Activated CD8-positive, alpha-beta memory T cell treated with anti-CD3 and anti-CD28 coated beads, Interleukin-2, amount 50 U/mL, for 1 hour (primary cell): ENCODE measurements at regions not wholly inside any gene's neighbourhood (a gene's known extent, or its start where the extent isn't known, plus 50 kb on each side); places are given as distances from the start of the nearest gene placed in this dataset.

Source experiments
- DNase-seq: peaks from one replicate; pipeline ENCODE4 v3.0.0-alpha.2; 2020; ENCODE audit errors: extremely low read depth

DNA sequence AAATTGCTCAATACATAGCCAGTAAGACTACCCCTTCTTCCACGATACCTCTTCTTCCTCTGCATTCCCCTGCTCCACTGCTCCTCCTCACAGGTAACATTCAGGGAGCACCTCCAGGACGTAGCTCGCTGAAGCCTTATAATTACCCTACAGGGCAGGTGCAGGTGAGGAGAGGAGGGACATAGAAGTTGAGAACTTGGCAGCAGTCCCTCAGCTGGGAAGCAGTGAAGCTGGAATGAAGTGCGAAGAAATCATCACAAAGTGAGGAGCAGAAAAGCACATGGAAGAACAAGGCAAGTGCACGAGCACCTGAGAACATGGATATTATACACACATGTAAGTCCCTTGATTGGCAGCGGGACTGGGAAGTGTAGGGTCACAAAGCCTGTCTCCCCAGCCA is 118.2 kb downstream of the HSD17B3 start:
- DNase-seq: no peak

DNA sequence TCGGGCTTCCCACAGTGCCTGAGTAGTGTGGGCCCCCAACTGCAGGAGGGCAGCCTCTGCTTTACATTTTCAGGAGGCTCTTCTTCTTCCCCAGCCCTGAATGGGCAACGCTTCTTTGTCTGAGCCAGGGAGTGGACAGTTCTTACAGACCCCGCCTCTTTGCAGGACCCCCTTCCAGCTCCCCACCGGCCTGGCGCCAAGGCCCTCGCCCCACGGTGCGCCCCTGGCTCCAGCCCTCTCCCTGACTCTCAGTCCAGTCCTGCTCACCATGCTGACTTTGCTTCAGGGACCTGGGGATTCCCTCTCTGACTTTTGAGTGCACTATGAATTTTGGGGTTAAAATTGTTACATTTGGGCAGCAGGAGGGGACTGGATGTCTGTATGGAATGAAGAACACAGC is 123.8 kb downstream of the HSD17B3 start:
- DNase-seq: no peak

DNA sequence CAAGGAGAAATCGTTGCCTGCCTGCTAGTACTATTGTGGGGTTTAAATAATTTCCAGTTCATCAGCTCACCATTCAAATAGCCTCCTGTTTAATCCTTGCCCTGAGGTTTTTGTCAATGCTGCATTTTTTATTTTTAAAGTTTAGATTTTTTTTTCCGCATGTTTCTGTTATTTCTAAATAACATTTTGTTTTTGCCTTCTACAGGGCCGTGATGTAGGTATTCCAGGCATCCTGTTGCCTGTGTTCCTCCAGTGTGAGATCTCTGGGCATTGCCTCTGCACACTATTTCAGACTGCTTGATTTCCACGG is 124.3 kb downstream of the HSD17B3 start:
- no peak for DNase-seq

DNA sequence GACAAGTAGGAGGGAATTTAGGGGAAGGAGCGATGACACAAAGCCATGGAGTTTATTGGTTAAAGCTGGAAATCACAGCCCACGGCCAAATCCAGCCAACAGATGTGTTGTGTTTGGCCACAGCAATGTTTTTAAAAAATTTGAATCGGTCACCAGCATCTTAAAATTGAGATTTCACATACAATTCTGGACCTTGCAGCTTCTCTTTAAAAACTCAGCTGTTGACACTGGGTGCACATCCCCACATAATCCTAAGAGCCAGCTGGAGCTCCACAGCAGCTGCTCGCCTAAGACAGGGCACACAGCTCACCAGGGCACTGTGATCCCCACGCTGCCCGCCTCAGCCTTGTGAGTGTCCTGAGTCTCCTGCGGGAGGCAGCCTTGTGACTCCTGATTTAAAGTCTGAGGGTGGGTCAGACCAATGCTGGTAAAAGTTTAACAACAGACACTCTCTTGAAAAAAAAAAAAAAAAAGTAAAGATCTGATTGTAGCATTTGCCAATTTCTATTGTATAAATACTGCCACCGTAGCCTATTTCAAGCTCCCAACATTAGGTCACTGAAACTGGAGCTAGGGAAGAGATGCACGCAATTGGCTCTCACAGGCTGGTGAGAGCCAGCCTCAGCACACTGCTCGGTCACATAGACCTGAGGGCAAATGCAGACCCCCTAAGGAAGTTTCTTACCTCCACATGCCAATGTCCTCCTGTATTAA is 124.8 kb downstream of the HSD17B3 start:
- no peak for DNase-seq

DNA sequence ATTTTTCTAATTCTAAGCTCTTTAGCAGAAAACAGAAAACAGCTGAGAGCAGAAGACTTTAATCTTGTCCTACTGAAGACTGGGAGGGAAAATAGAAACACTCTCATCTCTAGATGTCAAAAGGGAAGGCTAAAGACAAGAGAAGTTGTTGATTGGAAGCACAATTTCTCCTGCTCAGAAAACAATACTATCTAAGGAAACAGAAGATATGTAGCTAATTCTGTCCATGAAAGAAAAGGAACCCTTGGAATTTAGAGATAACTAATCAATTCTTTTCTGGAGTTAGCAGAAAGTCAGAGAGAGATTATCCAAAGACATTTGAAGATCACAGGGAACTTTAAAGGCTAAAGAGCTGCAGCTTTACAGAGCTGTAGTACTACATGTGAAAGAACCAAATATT is 126.2 kb downstream of the HSD17B3 start:
- DNase-seq: no peak

DNA sequence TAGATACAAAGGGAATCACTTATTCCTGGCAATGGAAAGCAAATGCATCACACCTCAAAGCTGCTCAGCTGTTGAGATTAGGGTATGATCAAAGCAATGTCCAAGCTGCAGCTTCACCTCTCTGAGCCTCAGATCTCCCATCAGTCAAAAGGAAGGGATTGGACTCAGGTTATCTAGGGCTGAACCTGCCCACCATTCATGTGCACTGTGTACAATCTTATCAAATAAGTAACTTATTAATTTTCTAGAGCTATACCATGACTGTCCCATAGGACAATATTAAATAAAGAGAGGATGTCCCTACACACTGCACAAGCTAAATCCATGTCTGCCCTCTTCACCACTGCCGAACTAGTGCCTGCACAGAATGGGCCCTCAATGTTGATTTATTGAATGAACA is 127.0 kb downstream of the HSD17B3 start:
- DNase-seq: no peak

DNA sequence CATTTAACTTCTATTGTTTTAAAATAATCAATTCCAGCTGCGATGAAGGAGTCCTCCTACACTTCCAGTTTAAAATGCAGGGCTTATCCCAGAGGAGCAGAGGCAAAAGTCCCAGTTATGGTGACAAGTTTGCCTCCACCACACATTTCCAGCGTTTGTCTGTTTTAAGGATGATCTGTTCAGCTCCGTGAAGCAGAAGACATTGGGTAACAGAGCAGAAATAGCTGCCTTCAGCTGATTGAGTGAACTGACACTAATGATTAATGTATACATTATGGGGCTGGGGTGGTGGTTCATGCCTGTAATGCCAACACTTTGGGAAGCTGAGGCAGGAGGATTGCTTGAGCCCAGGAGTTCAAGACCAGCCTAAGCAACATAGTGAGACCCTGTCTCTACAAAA is 127.6 kb downstream of the HSD17B3 start:
- DNase-seq: no peak

DNA sequence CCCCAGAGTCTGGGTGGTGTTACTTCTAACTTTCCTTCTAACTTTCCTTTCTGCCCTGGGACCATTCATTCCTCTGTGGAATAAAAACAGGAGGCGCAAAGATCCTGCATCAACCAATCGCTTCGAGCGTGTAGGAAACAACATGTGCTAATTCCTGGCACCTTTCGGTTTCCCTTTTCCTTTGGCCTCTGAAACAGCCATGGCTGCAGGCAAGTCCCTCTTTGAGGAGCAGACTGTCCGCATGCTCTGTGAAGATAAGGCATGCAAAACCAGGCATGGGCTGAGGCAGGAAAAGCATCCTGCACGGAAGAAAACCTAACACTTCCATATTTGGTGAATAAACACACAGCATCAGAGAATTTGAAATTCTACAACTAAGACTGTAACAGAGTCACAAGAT is 128.3 kb downstream of the HSD17B3 start:
- DNase-seq: no peak

DNA sequence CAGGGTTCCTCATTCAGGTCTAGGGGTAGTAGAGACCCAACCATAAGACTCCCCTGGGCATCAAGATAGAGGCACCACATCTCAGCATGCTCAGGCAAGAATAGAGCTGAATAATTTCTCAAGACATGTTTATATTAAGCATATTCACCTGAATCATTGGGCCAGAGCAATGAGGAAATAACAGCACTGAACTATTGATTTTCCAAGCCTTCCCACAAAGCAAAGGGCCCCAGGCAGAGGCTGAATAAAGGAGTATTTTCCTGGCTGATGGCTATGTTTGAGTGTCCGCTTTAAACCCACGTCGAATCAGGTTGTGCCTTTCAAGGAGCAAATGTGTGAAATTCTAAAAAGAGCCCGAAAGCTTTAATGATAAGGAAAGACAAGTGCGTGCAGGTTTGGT is 129.2 kb downstream of the HSD17B3 start:
- no peak for DNase-seq

DNA sequence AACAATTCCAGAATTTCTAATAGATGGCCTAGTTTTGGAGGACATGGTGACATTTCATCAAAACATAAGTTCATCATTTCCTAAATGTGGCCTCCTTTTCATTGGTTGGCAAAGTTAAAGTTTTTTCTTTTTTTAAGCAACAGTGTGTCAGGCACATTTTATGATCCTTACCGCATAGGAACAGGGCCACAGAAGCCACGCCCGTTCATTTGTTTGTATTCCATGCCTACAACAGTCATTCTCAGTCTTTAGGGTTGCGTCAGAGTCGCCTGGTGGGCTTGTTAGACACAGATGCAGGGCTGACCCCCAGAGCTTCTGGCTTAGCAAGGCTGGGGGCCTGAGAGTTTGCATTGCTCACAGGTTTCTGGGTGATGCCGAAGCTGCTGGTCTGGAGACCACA is 130.2 kb downstream of the HSD17B3 start:
- DNase-seq: no peak

DNA sequence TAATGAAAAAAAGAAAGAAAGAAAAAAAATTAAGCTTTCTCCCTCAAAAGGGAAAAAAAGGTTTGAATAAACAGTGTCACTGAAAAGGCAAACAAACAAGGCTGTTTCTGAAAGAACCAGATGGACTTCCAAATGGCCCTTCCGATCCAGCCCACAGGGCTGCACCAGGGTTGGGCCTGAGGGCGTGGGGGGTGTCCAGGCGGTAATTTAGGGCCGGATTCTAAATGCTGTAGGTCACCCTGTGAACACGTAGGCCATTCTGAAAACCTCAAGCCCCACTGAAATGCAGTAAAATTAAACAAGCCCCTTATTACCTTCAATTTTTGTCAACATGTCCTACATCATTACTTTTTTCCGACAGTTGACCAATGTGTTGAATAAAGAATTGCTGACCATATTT is 132.1 kb downstream of the HSD17B3 start:
- no peak for DNase-seq

DNA sequence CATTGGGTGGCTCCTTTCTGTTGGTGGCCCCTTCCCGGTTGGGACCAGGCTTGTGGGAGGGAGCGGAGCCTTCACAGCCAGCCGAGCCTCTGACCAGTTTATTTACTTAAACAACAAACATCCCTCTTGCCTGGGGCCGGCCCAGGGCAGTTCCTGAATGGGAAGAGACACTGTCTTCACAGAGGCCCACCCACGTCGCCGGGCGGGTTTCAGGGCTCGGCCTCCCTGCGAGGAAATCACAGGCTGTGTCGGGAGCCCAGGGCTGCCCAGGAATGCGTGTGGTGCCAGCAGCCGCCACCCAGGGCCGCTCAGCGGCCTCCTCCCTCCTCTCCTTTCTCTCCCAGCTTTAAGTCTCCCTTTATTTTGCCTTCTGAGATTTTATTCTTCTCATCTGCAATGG is 132.5 kb downstream of the HSD17B3 start:
- no peak for DNase-seq

DNA sequence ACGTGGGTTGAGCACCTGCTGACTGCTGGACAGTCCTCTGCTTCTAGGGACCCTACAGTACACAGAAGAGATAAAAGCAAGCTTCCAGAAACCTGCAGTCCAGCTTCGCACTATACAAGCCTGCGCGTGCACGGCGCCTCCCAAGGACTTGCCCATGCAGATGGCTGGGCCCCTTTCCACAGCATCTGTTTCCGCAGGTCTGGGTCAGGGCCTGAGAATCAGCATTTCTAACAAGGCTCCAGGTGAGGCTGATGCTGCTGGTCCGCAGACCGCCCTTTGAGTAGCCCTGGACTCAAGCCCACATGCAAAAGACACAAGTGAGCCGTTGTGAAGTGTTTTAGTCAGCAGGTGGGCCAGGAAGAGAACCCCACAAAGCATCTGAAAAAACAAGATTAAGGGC is 133.1 kb downstream of the HSD17B3 start:
- DNase-seq: no peak

DNA sequence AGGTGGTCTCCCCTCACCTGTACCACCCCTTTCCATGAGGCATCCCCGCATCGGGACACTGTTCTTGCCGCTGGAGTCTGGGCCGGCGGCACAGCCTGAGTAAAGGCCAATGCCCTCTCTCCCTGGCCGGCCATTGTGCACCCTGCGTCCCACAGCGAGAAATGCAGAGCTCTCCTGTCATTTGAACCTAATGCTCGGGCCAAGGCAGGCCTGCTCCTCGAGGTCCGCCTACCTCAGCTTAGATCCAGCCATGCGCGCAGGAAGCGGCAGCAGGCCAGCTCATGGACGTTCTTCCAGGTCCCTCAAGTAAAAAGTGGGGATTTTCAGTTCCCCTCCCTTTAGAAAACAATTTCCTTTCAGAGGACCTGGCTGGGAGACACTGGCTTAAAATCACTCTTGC is 135.0 kb downstream of the HSD17B3 start:
- no peak for DNase-seq

DNA sequence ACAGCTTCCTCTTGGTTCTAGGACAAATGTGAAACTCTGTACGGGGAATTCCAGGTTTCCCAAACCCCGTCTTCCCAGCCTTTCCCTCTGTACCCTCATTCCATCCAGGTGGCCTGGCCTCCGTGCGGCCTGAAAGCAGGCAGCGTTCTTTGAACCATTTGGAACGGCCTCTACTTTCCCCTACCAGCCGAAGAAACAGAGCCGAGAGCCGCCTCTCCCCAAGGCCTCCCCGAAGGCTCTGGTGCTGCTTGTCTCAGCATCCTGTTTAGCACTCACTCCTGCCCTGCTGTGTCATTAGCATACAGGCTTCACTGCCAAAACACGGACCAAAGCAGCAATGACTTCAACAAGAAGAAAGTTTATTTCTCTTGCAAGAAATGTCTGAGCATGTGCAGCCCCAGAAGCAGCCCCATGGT is 137.7 kb downstream of the HSD17B3 start:
- no peak for DNase-seq

DNA sequence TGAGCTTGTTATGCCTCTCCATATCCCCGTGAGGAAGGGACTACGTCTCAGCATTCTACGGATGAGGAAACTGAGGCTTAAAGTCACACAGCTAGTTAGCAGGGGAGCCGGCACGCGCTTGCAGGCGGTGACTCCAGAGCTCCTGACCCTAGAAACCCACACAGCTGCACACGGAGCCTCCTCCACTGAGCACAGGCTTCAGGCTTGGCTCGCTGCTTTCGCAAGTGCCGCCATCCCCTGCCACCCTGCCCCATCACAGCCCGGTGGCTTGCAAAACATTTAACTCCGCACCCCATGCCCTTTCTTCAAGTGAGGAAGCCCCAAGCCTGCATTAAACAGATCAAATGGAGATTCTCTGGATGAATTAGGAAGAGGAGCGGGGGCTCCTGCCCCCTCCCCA is 138.3 kb downstream of the HSD17B3 start:
- DNase-seq: no peak

DNA sequence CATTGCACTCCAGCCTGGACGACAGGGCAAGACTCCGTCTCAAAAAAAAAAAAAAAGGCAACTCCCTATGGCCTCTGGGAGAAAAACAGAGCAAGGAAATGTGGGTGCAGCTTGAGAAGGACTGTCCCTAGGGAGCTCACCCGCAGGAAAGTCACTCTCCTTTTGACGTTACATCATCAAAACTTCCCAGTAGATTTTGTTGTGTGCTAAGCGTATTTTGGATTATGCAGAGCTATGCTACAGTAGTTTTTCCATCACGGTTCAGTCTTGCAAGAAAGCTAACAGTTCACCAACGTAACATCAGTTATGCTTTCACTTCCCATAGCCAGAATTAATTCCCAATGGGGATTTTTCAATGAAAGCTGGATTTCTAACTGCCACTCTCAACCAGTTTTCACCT is 138.8 kb downstream of the HSD17B3 start:
- no peak for DNase-seq

DNA sequence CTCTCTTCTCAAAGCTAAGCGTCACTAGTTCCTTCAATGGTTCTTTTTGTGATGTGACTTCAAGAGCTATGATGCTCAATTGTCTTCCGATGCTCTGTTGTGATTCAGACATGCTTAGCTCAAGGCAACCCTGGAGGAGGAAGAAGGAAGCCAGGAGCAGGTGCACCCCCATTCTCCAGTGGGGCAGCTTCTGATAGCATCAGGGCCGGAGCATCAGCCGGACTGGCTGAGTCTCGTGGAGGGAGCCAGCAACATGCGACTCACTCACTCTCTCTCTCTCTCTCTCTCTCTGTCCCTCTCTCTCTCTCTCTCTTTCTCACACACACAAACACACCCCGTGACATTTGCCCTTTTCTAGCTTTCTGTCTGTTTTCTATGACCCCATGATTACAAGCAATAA is 140.2 kb downstream of the HSD17B3 start:
- DNase-seq: no peak

DNA sequence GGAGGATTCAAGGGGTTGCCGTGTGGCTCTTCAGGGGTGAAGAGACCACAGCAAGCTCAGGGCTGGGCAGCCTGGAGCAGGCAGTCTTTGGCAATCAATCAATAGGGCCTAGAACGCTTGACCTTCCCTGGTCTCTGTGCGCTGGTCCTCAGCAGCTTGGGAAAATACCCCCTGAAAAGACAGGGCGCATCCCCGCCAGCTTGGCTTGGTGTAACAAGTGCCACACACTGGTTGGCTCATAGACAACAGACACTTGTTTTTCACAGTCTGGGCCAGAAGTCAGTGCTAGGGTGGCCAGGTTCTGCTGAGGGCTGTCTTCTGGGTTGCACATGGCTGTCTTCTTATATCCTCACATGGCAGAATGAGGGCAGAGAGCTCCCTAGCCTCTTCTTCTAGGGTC is 141.1 kb downstream of the HSD17B3 start:
- no peak for DNase-seq

DNA sequence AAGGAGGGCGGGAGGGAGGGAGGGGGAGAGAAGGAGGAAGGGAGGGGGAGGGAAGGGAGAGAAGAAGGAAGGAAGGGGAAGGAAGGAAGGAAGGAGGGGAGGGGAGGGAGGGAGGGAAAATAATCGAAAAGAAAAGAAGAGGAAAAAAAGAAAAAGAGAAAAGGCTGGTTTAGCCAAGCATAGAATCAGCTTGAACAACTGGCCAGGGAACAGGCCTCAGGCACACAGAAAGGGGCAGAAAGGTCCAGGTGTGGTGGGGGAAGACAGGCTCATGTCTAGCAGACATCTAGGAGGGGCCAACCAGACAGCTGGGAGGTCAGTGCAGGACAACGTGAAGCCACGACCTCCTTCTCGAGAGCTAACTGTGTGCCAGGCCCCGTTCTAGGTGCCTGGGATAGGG is 141.8 kb downstream of the HSD17B3 start:
- no peak for DNase-seq

DNA sequence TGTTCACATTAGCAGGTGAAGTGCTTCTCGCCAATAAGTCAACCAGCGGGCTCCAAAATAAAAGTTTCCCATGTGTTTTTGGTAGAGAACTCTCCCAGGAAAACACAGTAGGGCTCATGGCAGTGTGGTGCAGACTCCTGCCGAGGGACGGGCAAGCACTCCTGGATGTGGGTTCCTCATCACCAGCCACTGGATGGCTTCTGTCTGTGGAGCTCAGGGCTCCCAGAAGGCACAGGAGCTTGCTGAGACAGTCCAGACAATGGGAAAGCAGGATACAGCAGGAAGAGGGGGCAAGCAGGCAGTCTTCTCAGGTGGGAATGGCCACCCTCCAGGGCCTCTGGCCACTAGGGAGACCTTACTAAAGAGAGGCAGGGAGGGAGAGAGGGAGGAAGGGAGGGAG is 142.4 kb downstream of the HSD17B3 start:
- no peak for DNase-seq

DNA sequence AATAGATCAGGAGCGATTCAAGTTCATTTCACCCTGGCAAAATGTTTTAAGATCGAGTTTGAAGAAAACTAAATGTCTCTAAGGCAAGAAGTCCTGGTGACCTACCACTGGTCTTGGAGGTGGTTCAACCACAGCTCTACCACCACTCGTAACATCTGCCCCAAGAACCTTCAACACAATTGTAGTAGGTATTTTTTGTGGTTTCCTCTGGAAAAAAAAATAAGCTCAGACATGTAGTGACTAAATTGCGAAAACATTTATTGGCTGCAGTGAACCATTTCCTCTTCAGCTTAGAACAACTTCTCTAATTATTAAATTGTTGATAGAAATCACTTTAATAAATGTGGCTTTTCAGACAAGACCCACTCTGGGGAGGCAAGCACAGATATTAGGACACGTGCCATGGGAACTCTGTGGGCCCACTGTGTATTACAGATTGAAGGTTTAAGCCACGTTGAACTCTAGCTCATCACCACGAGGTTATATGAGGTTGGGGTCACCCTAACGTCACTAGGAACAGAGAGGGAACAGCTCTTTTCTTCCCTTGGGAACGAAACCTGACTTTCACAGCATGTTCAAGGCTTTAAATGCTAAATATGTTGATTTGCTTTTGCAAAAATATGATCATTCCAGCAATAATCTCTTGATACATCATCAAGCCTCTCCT is 142.9 kb downstream of the HSD17B3 start:
- DNase-seq: no peak

DNA sequence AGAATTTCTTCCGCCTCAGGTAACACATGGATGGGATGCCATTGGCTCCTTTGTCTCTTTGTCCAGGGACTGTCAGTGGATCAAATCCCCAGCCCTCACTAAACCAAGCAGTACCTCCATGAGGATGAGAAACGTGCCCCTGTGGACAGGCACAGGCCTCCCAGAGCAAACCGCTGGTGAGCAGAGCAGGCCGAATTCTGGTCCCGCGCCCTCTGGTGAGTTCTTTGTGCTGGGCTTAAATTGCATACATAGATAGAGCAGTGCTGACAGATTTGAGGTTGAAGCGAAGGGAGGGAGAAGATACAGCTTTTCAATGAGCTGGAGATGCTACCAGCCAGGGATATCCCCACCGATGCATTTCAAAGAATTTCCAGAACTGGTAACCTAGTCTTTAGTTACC is 143.8 kb downstream of the HSD17B3 start:
- DNase-seq: no peak

DNA sequence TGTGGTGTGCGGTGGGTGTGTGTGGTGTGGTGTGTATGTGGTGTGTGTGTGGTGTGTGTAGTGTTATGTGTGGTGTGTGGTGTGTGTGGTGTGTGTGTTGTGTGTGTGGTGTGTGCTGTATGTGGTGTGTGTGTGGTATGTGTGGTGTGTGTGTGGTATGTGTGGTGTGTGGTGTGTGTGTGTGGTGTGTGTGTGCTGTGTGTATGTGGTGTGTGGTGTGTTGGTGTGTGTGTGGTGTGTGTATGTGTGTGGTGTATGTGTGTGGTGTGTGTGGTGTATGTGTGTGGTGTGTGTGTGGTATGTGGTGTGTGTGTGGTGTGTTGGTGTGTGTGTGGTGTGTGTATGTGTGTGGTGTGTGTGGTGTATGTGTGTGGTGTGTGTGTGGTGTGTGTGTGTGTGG is 144.3 kb downstream of the HSD17B3 start:
- DNase-seq: no peak
